ENCODE measurements at regions not wholly inside any gene's neighbourhood (a gene's known extent, or its start where the extent isn't known, plus 50 kb on each side); places are given as distances from the start of the nearest gene placed in this dataset.

GRCh38 chr7:16357921-16358320 lies 63.4 kb downstream of the CRPPA start:
- H3K36me3 ChIP-seq (ENCODE audit: control insufficient read depth, insufficient read depth, low read length) = no peaks in the 10 kb centered on the region
- H3K4me3 ChIP-seq (replicated peaks in 1 of 4; ENCODE audit: control extremely low read depth in 1 of 4, insufficient read depth in 1 of 4, low read depth in 3 of 4, low read length in 4 of 4) = no peak overlapping the region
- no peaks in the 10 kb centered on the region for H3K4me1 ChIP-seq (ENCODE audit: control insufficient read depth, extremely low read depth, insufficient read depth, low read length)
- no peak for TF ChIP-seq EZH2 (IDR thresholded peaks at IDR 0.05; ENCODE audit: low read length, missing control alignments)
- TF ChIP-seq, protein P1, sequence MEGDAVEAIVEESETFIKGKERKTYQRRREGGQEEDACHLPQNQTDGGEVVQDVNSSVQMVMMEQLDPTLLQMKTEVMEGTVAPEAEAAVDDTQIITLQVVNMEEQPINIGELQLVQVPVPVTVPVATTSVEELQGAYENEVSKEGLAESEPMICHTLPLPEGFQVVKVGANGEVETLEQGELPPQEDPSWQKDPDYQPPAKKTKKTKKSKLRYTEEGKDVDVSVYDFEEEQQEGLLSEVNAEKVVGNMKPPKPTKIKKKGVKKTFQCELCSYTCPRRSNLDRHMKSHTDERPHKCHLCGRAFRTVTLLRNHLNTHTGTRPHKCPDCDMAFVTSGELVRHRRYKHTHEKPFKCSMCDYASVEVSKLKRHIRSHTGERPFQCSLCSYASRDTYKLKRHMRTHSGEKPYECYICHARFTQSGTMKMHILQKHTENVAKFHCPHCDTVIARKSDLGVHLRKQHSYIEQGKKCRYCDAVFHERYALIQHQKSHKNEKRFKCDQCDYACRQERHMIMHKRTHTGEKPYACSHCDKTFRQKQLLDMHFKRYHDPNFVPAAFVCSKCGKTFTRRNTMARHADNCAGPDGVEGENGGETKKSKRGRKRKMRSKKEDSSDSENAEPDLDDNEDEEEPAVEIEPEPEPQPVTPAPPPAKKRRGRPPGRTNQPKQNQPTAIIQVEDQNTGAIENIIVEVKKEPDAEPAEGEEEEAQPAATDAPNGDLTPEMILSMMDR (conservative IDR thresholded peaks at IDR 0.05 in 1 of 2, IDR thresholded peaks at IDR 0.05 in 1 of 2; ENCODE audit: low read depth in 1 of 2, low read length in 2 of 2) = no peak
- no peak overlapping the region for H2AFZ ChIP-seq (ENCODE audit: low read length)
- peaks cover 2% of the 10 kb centered on the region for H4K20me1 ChIP-seq (ENCODE audit: control insufficient read depth, extremely low read depth, insufficient read depth, low read length)
- no peaks in the 10 kb centered on the region for H3K9me3 ChIP-seq (ENCODE audit: control insufficient read depth, insufficient read depth, low read depth, low read length)
- no peaks in the 10 kb centered on the region for H3K27me3 ChIP-seq (ENCODE audit: control insufficient read depth, insufficient read depth, low read length)
- no peak overlapping the region for H3K4me2 ChIP-seq (ENCODE audit: extremely low read depth, insufficient read depth, low read length)
- no peak overlapping the region for H3K9ac ChIP-seq (ENCODE audit: insufficient read depth, low read length)
- peak in 1 of 2 donors; percentile 5 for DNase-seq (ENCODE audit: low read depth in 2 of 2)
- no peak overlapping the region for H3K27ac ChIP-seq (ENCODE audit: insufficient read depth, low read length)
- H3K79me2 ChIP-seq (ENCODE audit: control insufficient read depth, insufficient read depth, low read length) = no peaks in the 10 kb centered on the region

DNA sequence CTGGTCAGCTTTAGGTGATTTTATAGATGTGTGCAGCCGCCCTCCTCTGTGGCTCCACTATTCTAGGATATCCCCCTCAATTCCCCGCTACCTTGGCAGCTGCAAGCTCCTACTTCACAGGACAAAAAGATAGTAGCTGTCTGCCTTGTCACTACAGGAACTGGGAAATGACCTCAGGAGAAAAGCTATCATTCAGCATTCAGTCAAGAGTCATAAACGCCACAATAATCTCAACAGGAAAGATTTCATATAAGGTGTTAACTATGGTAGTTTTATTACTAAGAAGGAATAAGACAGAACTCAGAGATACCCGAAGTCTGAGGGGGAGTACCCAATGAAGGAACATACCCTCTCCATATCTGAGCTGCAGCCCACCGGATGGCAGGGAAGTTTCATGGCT lies 63.9 kb downstream of the CRPPA start:
- Histone ChIP-seq H3K9ac (ENCODE audit: insufficient read depth, low read length) (no peak overlapping the region), H3K4me2 (ENCODE audit: extremely low read depth, insufficient read depth, low read length) (no peak overlapping the region), H3K9me3 (ENCODE audit: control insufficient read depth, insufficient read depth, low read depth, low read length) (no peaks in the 10 kb centered on the region), H3K79me2 (ENCODE audit: control insufficient read depth, insufficient read depth, low read length) (no peaks in the 10 kb centered on the region), H3K4me3 (replicated peaks in 1 of 4; ENCODE audit: control extremely low read depth in 1 of 4, insufficient read depth in 1 of 4, low read depth in 3 of 4, low read length in 4 of 4) (no peak overlapping the region), H2AFZ (ENCODE audit: low read length) (no peak overlapping the region), H3K36me3 (ENCODE audit: control insufficient read depth, insufficient read depth, low read length) (no peaks in the 10 kb centered on the region), H3K27ac (ENCODE audit: insufficient read depth, low read length) (no peak overlapping the region), H4K20me1 (ENCODE audit: control insufficient read depth, extremely low read depth, insufficient read depth, low read length) (peaks cover 2% of the 10 kb centered on the region), H3K27me3 (ENCODE audit: control insufficient read depth, insufficient read depth, low read length) (no peaks in the 10 kb centered on the region), H3K4me1 (ENCODE audit: control insufficient read depth, extremely low read depth, insufficient read depth, low read length) (no peaks in the 10 kb centered on the region)
- no peak for TF ChIP-seq EZH2 (IDR thresholded peaks at IDR 0.05; ENCODE audit: low read length, missing control alignments)
- TF ChIP-seq, protein P1 (conservative IDR thresholded peaks at IDR 0.05 in 1 of 2, IDR thresholded peaks at IDR 0.05 in 1 of 2; ENCODE audit: low read depth in 1 of 2, low read length in 2 of 2) = no peak
- DNase-seq (ENCODE audit: low read depth in 2 of 2) = no peak

GRCh38 chr7:16356301-16356958 lies 64.9 kb downstream of the CRPPA start:
- peaks cover 2% of the 10 kb centered on the region for H4K20me1 ChIP-seq (ENCODE audit: control insufficient read depth, extremely low read depth, insufficient read depth, low read length)
- H3K4me1 ChIP-seq (ENCODE audit: control insufficient read depth, extremely low read depth, insufficient read depth, low read length) = no peaks in the 10 kb centered on the region
- no peak for TF ChIP-seq EZH2 (IDR thresholded peaks at IDR 0.05; ENCODE audit: low read length, missing control alignments)
- TF ChIP-seq, protein P1 (conservative IDR thresholded peaks at IDR 0.05 in 1 of 2, IDR thresholded peaks at IDR 0.05 in 1 of 2; ENCODE audit: low read depth in 1 of 2, low read length in 2 of 2) = no peak
- no peak overlapping the region for H3K4me3 ChIP-seq (replicated peaks in 1 of 4; ENCODE audit: control extremely low read depth in 1 of 4, insufficient read depth in 1 of 4, low read depth in 3 of 4, low read length in 4 of 4)
- H3K27me3 ChIP-seq (ENCODE audit: control insufficient read depth, insufficient read depth, low read length) = no peaks in the 10 kb centered on the region
- no peaks in the 10 kb centered on the region for H3K36me3 ChIP-seq (ENCODE audit: control insufficient read depth, insufficient read depth, low read length)
- H3K9me3 ChIP-seq (ENCODE audit: control insufficient read depth, insufficient read depth, low read depth, low read length) = no peaks in the 10 kb centered on the region
- no peak overlapping the region for H3K9ac ChIP-seq (ENCODE audit: insufficient read depth, low read length)
- no peak overlapping the region for H2AFZ ChIP-seq (ENCODE audit: low read length)
- no peaks in the 10 kb centered on the region for H3K79me2 ChIP-seq (ENCODE audit: control insufficient read depth, insufficient read depth, low read length)
- H3K4me2 ChIP-seq (ENCODE audit: extremely low read depth, insufficient read depth, low read length) = no peak overlapping the region
- no peak overlapping the region for H3K27ac ChIP-seq (ENCODE audit: insufficient read depth, low read length)
- peak; percentile 38 to 41 for DNase-seq (ENCODE audit: low read depth in 2 of 2)
